Lower lobe of right lung (tissue), 2 donors: ENCODE measurements at regions not wholly inside any gene's neighbourhood (a gene's known extent, or its start where the extent isn't known, plus 50 kb on each side); places are given as distances from the start of the nearest gene placed in this dataset.

Experiments used
- ATAC-seq, 2 donors: fragments of 200-7000 bp; cut with Tn5 transposase; one replicate each; pipeline ENCODE4 v1.9.1; 2020 to 2022; ENCODE audit warnings: mild to moderate bottlenecking in 2 of 2, moderate library complexity in 2 of 2
- DNase-seq: peaks from one replicate; pipeline ENCODE4 v3.0.0-alpha.2; 2020
- H3K27ac ChIP-seq: fragments of 200-600 bp; one replicate; pipeline ENCODE4 v1.8.0; 2022
- H3K27me3 ChIP-seq: fragments of 200-600 bp; one replicate; pipeline ENCODE4 v1.8.0; 2022; ENCODE audit warnings: low read depth
- H3K36me3 ChIP-seq: fragments of 200-600 bp; one replicate; pipeline ENCODE4 v1.8.0; 2022; ENCODE audit warnings: mild to moderate bottlenecking
- H3K4me1 ChIP-seq: fragments of 200-600 bp; one replicate; pipeline ENCODE4 v1.8.0; 2022
- H3K4me3 ChIP-seq: fragments of 200-600 bp; one replicate; pipeline ENCODE4 v1.8.0; 2022; ENCODE audit warnings: mild to moderate bottlenecking
- H3K9me3 ChIP-seq: fragments of 200-600 bp; one replicate; pipeline ENCODE4 v1.8.0; 2022
- CTCF ChIP-seq: fragments of 200-600 bp; IDR thresholded peaks from one replicate; pipeline ENCODE4 v1.8.0; 2022; ENCODE audit warnings: antibody characterized with exemption, mild to moderate bottlenecking
- intact Hi-C: fragments of 100-400 bp; cut with DNase I; formaldehyde crosslinking; loops from one replicate; pipeline ENCODE4 v1.11.0; 2022
- donor health status: DM: no; HTN: yes; CAD: no; lungs with severe emphysema.

- Histone ChIP-seq H3K27ac (no peak overlapping the region), H3K9me3 (no peaks in the 10 kb centered on the region), H3K4me3 (no peak overlapping the region), H3K27me3 (no peaks in the 10 kb centered on the region), H3K4me1 (no peaks in the 10 kb centered on the region), H3K36me3 (no peaks in the 10 kb centered on the region)
- no peak for TF ChIP-seq CTCF
- peak; percentile 73 to 88 for ATAC-seq
- intact Hi-C loops = no loop called here
- DNase-seq = peak; percentile 45
Measured at GRCh38 chr1:166730299-166730888, 108.9 kb upstream of the POGK start.

DNA sequence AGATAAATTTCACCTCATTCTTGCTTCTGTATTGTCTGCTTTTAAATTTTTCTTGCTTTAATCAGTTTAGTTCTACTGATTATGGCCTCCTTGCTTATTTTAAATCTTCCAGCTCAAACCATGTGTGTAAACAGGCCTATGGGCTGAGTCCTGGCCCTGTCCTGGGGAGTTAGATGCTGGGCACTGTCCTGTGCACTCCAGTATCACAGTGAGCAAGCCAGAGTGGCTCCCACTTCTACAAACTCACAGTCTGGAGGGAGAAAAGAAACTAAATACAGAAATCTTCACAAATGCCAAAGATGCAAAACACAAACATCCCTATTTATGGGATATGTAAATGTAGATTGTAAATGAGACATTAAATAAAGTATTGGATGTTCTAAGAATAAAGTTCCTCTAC, 101.1 kb upstream of the POGK start:
- Histone ChIP-seq H3K36me3 (no peaks in the 10 kb centered on the region), H3K9me3 (no peaks in the 10 kb centered on the region), H3K4me1 (no peaks in the 10 kb centered on the region), H3K27ac (no peak overlapping the region), H3K4me3 (no peak overlapping the region), H3K27me3 (no peaks in the 10 kb centered on the region)
- ATAC-seq = no peak
- TF ChIP-seq CTCF = no peak
- intact Hi-C loops = no loop called here
- DNase-seq = no peak

DNA sequence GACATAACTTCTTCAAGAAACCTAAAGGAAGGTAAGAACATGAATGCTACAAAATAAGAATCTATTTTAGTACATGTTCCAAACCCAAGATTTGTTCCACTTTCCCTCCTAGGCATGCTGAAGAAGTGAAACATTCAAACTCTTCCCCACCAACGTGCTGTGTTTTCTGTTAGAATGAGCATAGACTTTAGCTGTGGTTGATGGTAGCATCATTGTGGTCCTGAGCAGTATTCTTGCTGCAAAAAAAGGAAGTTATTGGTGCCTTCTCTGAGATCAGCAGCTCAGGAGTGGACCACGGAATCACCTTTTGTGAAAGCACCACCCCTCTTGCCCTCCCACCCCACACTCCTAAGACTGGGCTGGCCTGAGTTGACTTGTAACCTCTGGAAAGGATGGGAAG, 100.4 kb upstream of the POGK start:
- Histone ChIP-seq H3K4me3 (no peak overlapping the region), H3K27me3 (no peaks in the 10 kb centered on the region), H3K27ac (no peak overlapping the region), H3K4me1 (no peaks in the 10 kb centered on the region), H3K9me3 (no peaks in the 10 kb centered on the region), H3K36me3 (no peaks in the 10 kb centered on the region)
- DNase-seq = no peak
- no peak for TF ChIP-seq CTCF
- ATAC-seq = no peak
- intact Hi-C loops = no loop called here

- H3K36me3 ChIP-seq = no peaks in the 10 kb centered on the region
- H3K27ac ChIP-seq = no peak overlapping the region
- H3K4me3 ChIP-seq = no peak overlapping the region
- no peak for DNase-seq
- intact Hi-C loops = no loop called here
- no peaks in the 10 kb centered on the region for H3K4me1 ChIP-seq
- peaks cover 8% of the 10 kb centered on the region for H3K9me3 ChIP-seq
- no peak for TF ChIP-seq CTCF
- ATAC-seq = no peak
- H3K27me3 ChIP-seq = no peaks in the 10 kb centered on the region
Measured at GRCh38 chr1:166740668-166741276, 98.5 kb upstream of the POGK start.

DNA sequence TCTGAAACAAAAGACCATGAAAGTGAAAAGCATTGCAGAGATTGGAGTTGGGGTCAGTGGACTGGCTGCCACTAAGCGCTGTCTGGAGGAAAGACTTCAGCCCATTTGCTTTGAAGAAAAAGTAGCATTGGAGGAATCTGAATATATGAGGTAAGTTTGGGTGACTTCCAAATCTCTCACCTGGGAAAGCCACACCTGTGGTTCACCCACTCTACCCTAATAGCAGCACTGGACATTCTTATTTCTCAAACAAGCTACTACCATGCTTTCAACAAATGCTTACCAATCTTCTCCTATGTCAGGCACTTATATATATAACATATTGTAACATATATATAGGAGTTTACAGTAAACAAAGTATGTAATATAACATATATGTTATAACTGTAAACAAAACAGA, 76.0 kb upstream of the POGK start:
- TF ChIP-seq CTCF = no peak
- ATAC-seq (no peak), DNase-seq (no peak)
- H3K9me3 ChIP-seq = no peaks in the 10 kb centered on the region
- no peak overlapping the region for H3K4me3 ChIP-seq
- no peaks in the 10 kb centered on the region for H3K4me1 ChIP-seq
- H3K27ac ChIP-seq = no peak overlapping the region
- H3K36me3 ChIP-seq = no peaks in the 10 kb centered on the region
- intact Hi-C loops = no loop called here
- H3K27me3 ChIP-seq = no peaks in the 10 kb centered on the region
